ENCODE measurements at regions not wholly inside any gene's neighbourhood (a gene's known extent, or its start where the extent isn't known, plus 50 kb on each side); places are given as distances from the start of the nearest gene placed in this dataset.

GRCh38 chr5:18325431-18325830, 691.2 kb downstream of the TAF11L14 start:
- WGBS, 2 experiments (ENCODE audit: extremely low coverage in 2 of 2, insufficient read length in 1 of 2) = no CpG with 5 or more reads among the region's 3 CpGs
- Histone ChIP-seq H3K9me1 (ENCODE audit: insufficient read depth, low read length) (no peaks in the 10 kb centered on the region), H4K8ac (ENCODE audit: low read depth in 2 of 2, low read length in 2 of 2) (no peak overlapping the region), H2BK20ac (ENCODE audit: low read depth, low read length) (no peak overlapping the region), H3K4me2 (ENCODE audit: low read depth, low read length) (no peak overlapping the region), H2AK5ac (ENCODE audit: low read depth, low read length) (no peak overlapping the region), H3K56ac (ENCODE audit: extremely low read depth, insufficient read depth, low read length) (no peak overlapping the region), H3K4me1 (ENCODE audit: control insufficient read depth, insufficient read depth, low read length) (no peaks in the 10 kb centered on the region), H2AFZ (replicated peaks; ENCODE audit: low read length, poor library complexity) (no peak overlapping the region), H3K18ac (ENCODE audit: low read depth, low read length) (no peak overlapping the region), H3K9ac (ENCODE audit: low read depth, low read length) (no peak overlapping the region), H3K9me3 (ENCODE audit: control insufficient read depth, insufficient read depth, low read length) (no peaks in the 10 kb centered on the region), H3K36me3 (ENCODE audit: control insufficient read depth, insufficient read depth, low read length) (no peaks in the 10 kb centered on the region), H4K91ac (ENCODE audit: insufficient read depth, low read depth, low read length) (no peak overlapping the region), H3K27ac (ENCODE audit: insufficient read depth, low read length) (no peak overlapping the region), H4K5ac (ENCODE audit: low read depth, low read length) (no peak overlapping the region), H3K4me3 (ENCODE audit: insufficient read depth, low read depth, low read length) (no peak overlapping the region), H3K27me3 (ENCODE audit: control insufficient read depth, insufficient read depth, low read length) (no peaks in the 10 kb centered on the region), H3K14ac (replicated peaks; ENCODE audit: low read depth, low read length) (no peak overlapping the region), H2AK9ac (replicated peaks; ENCODE audit: low read depth, low read length, poor library complexity) (no peak overlapping the region), H3K4ac (ENCODE audit: low read depth, low read length) (no peak overlapping the region), H3K23ac (ENCODE audit: low read depth, low read length) (no peak overlapping the region), H2BK15ac (ENCODE audit: low read depth, low read length) (no peak overlapping the region), H2BK5ac (ENCODE audit: low read depth, low read length, poor library complexity, severe bottlenecking) (no peak overlapping the region), H2BK120ac (ENCODE audit: low read depth, low read length) (no peak overlapping the region), H3K79me1 (ENCODE audit: low read depth in 1 of 2, low read length in 2 of 2) (no peaks in the 10 kb centered on the region), H4K20me1 (ENCODE audit: insufficient read depth, low read length) (no peaks in the 10 kb centered on the region)
- in situ Hi-C loops (cut with MboI; ENCODE audit: low sequenced_read_pairs) (no loop called here), intact Hi-C loops (cut with micrococcal nuclease) (no loop called here), dilution Hi-C loops (cut with HindIII; ENCODE audit: low sequenced_read_pairs, unreplicated experiment) (no loop called here)
- POLR2A ChIA-PET (ENCODE audit: unreplicated experiment) = no interaction called here
- ATAC-seq (ENCODE audit: low read depth) (no peak), DNase-seq (no peak)
- TF ChIP-seq RFX5 (IDR thresholded peaks at IDR 0.05; ENCODE audit: low read depth, low read length) (no peak), MAFK (IDR thresholded peaks at IDR 0.05; ENCODE audit: low read depth, low read length) (no peak), NFE2L2 (IDR thresholded peaks at IDR 0.05; ENCODE audit: low read depth, low read length) (no peak), CTCF (conservative IDR thresholded peaks at IDR 0.05; ENCODE audit: low read depth, low read length) (no peak), MXI1 (IDR thresholded peaks at IDR 0.05; ENCODE audit: borderline replicate concordance, low read depth, low read length) (no peak), BHLHE40 (IDR thresholded peaks at IDR 0.05; ENCODE audit: low read depth, low read length) (no peak), RAD21 (IDR thresholded peaks at IDR 0.05; ENCODE audit: low read length) (no peak), ELK1 (IDR thresholded peaks at IDR 0.05; ENCODE audit: borderline replicate concordance, low read depth, low read length) (no peak), SMC3 (IDR thresholded peaks at IDR 0.05; ENCODE audit: low read depth, low read length) (no peak), POLR2A (IDR thresholded peaks at IDR 0.05; ENCODE audit: low read depth, low read length) (no peak), USF2 (IDR thresholded peaks at IDR 0.05; ENCODE audit: low read depth, low read length) (no peak), RCOR1 (IDR thresholded peaks at IDR 0.05; ENCODE audit: insufficient replicate concordance, low read length) (no peak), CHD1 (IDR thresholded peaks at IDR 0.05; ENCODE audit: low read depth, low read length) (no peak), FOS (IDR thresholded peaks at IDR 0.05; ENCODE audit: low read depth, low read length) (no peak), CEBPB (IDR thresholded peaks at IDR 0.05; ENCODE audit: low read depth, low read length) (no peak), MAZ (IDR thresholded peaks at IDR 0.05; ENCODE audit: borderline replicate concordance, low read depth, low read length) (no peak)
- CTCF ChIA-PET = no interaction called here
- BruUV-seq (replicated peaks) = no TSS peak

All from IMR-90 (cell line).